ENCODE measurements at regions not wholly inside any gene's neighbourhood (a gene's known extent, or its start where the extent isn't known, plus 50 kb on each side); places are given as distances from the start of the nearest gene placed in this dataset.

GRCh38 chr5:27396998-27397397 is 358.6 kb upstream of the CDH9 start:
- Histone ChIP-seq H3K27ac (replicated peaks) (no peak overlapping the region), H3K4me3 (replicated peaks; ENCODE audit: insufficient read depth, low read length) (no peak overlapping the region), H3K27me3 (ENCODE audit: insufficient read depth, poor library complexity, severe bottlenecking) (no peaks in the 10 kb centered on the region)
- TF ChIP-seq REST (IDR thresholded peaks at IDR 0.05; ENCODE audit: insufficient replicate concordance, low read depth) (no peak), GABPA (IDR thresholded peaks at IDR 0.05; ENCODE audit: low read depth) (no peak)
- no peak for DNase-seq (ENCODE audit: low read depth in 1 of 2, low spot score in 1 of 2)

DNA sequence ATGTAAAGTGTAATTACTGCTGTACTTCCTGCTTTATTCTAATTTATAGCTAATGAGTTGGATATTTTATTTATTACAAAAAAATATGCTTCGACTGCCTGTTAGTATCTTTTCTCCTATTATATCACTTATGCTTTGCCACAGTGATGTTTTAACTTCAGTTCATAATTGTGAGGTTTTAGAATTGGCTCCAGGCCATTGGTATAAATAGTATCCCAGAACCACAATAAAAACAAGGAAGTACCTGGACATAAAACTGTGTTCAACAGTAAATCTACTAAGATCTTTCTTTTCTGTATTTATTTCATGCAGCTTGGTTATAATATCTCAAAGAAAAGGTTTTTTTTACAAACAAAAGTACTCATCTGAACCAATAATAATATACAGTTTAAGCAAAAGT is 354.3 kb upstream of the CDH9 start:
- H3K27ac ChIP-seq (replicated peaks) = no peak overlapping the region
- no peak overlapping the region for H3K4me3 ChIP-seq (replicated peaks; ENCODE audit: insufficient read depth, low read length)
- TF ChIP-seq POLR2AphosphoS5 (IDR thresholded peaks at IDR 0.05; ENCODE audit: low read depth) (no peak), CTCF (IDR thresholded peaks at IDR 0.05; ENCODE audit: insufficient read depth, low read length) (no peak), SPI1 (IDR thresholded peaks at IDR 0.05; ENCODE audit: borderline replicate concordance, low read depth) (no peak), REST (IDR thresholded peaks at IDR 0.05; ENCODE audit: insufficient replicate concordance, low read depth) (no peak), GABPA (IDR thresholded peaks at IDR 0.05; ENCODE audit: low read depth) (no peak)
- no peak for DNase-seq (ENCODE audit: low read depth in 1 of 2, low spot score in 1 of 2)
- H3K27me3 ChIP-seq (ENCODE audit: insufficient read depth, poor library complexity, severe bottlenecking) = no peaks in the 10 kb centered on the region

GRCh38 chr5:27389696-27390095 is 351.3 kb upstream of the CDH9 start:
- TF ChIP-seq REST (IDR thresholded peaks at IDR 0.05; ENCODE audit: insufficient replicate concordance, low read depth) = no peak
- no peak for TF ChIP-seq POLR2AphosphoS5 (IDR thresholded peaks at IDR 0.05; ENCODE audit: low read depth)
- no peak for TF ChIP-seq SPI1 (IDR thresholded peaks at IDR 0.05; ENCODE audit: borderline replicate concordance, low read depth)
- no peak for TF ChIP-seq GABPA (IDR thresholded peaks at IDR 0.05; ENCODE audit: low read depth)
- TF ChIP-seq CTCF (IDR thresholded peaks at IDR 0.05; ENCODE audit: insufficient read depth, low read length) = no peak
- Histone ChIP-seq H3K27me3 (ENCODE audit: insufficient read depth, poor library complexity, severe bottlenecking) (no peaks in the 10 kb centered on the region), H3K27ac (replicated peaks) (no peak overlapping the region), H3K4me3 (replicated peaks; ENCODE audit: insufficient read depth, low read length) (no peak overlapping the region)
- no peak for DNase-seq (ENCODE audit: low read depth in 1 of 2, low spot score in 1 of 2)

GRCh38 chr5:27388755-27389154 is 350.4 kb upstream of the CDH9 start:
- no peaks in the 10 kb centered on the region for H3K27me3 ChIP-seq (ENCODE audit: insufficient read depth, poor library complexity, severe bottlenecking)
- H3K27ac ChIP-seq (replicated peaks) = no peak overlapping the region
- no peak overlapping the region for H3K4me3 ChIP-seq (replicated peaks; ENCODE audit: insufficient read depth, low read length)
- no peak for DNase-seq (ENCODE audit: low read depth in 1 of 2, low spot score in 1 of 2)
- TF ChIP-seq CTCF (IDR thresholded peaks at IDR 0.05; ENCODE audit: insufficient read depth, low read length) (no peak), POLR2AphosphoS5 (IDR thresholded peaks at IDR 0.05; ENCODE audit: low read depth) (no peak), GABPA (IDR thresholded peaks at IDR 0.05; ENCODE audit: low read depth) (no peak), SPI1 (IDR thresholded peaks at IDR 0.05; ENCODE audit: borderline replicate concordance, low read depth) (no peak), REST (IDR thresholded peaks at IDR 0.05; ENCODE audit: insufficient replicate concordance, low read depth) (no peak)

Data from HL-60 (cell line).